ENCODE measurements at regions not wholly inside any gene's neighbourhood (a gene's known extent, or its start where the extent isn't known, plus 50 kb on each side); places are given as distances from the start of the nearest gene placed in this dataset.

DNA sequence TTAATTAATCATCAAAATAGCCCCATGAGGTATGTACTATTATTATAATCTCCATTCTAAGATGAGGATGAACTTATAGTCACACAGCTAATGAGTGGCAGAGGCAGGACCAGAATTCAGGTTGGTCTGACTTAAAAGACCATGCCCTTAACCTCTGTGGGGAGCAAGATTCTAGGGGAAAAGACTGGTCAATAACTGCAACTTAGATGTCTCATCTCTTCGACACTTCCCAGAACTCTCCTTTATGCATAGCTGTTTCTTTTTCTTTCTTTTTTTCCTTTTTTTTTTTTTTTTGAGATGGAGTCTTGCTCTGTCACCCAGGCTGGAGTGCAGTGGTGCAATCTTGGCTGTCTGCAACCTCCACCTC is 66.3 kb upstream of the RTN4 start:
- H4K91ac ChIP-seq (ENCODE audit: insufficient read depth, low read depth, low read length), result peak overlapping the region; percentile 24; the same call in 1 of the 2 replicates
- H3K36me3 ChIP-seq (ENCODE audit: control insufficient read depth, insufficient read depth, low read length), result no peaks in the 10 kb centered on the region
- H3K4me3 ChIP-seq (ENCODE audit: insufficient read depth, low read depth, low read length), result no peak overlapping the region
- H2AFZ ChIP-seq (replicated peaks; ENCODE audit: low read length, poor library complexity), result no peak overlapping the region
- DNase-seq (no peak), ATAC-seq (ENCODE audit: low read depth) (no peak)
- dilution Hi-C loops (cut with HindIII; ENCODE audit: low sequenced_read_pairs, unreplicated experiment) (no loop called here), intact Hi-C loops (cut with micrococcal nuclease) (no loop called here), in situ Hi-C loops (cut with MboI; ENCODE audit: low sequenced_read_pairs) (no loop called here)
- no peak overlapping the region for H3K27ac ChIP-seq (ENCODE audit: insufficient read depth, low read length)
- no peak overlapping the region for H4K5ac ChIP-seq (ENCODE audit: low read depth, low read length)
- no peaks in the 10 kb centered on the region for H3K9me3 ChIP-seq (ENCODE audit: control insufficient read depth, insufficient read depth, low read length)
- H3K4me2 ChIP-seq (ENCODE audit: low read depth, low read length), result no peak overlapping the region
- H4K8ac ChIP-seq (ENCODE audit: low read depth in 2 of 2, low read length in 2 of 2), result peak overlapping the region in 1 of 2 experiments; percentile 31; a peak in 2 of 4 replicates
- no TSS peak for BruUV-seq (replicated peaks)
- peaks cover 12 to 44% of the 10 kb centered on the region in 2 experiments for H3K79me1 ChIP-seq (ENCODE audit: low read depth in 1 of 2, low read length in 2 of 2)
- no peak overlapping the region for H3K9ac ChIP-seq (ENCODE audit: low read depth, low read length)
- peaks cover 37% of the 10 kb centered on the region for H3K4me1 ChIP-seq (ENCODE audit: control insufficient read depth, insufficient read depth, low read length)
- no peak overlapping the region for H3K56ac ChIP-seq (ENCODE audit: extremely low read depth, insufficient read depth, low read length)
- H2BK20ac ChIP-seq (ENCODE audit: low read depth, low read length), result peak overlapping the region; percentile 87
- H2BK5ac ChIP-seq (ENCODE audit: low read depth, low read length, poor library complexity, severe bottlenecking), result no peak overlapping the region
- H2AK5ac ChIP-seq (ENCODE audit: low read depth, low read length), result peak overlapping the region; percentile 54; the same call in 1 of the 2 replicates
- H2BK15ac ChIP-seq (ENCODE audit: low read depth, low read length), result peak overlapping the region; percentile 83; the same call in 2 of the 3 replicates
- no CpG with 5 or more reads among the region's 1 CpG for WGBS, 2 experiments (ENCODE audit: extremely low coverage in 2 of 2, insufficient read length in 1 of 2)
- no peak for TF ChIP-seq CTCF (conservative IDR thresholded peaks at IDR 0.05; ENCODE audit: low read depth, low read length)
- TF ChIP-seq NFE2L2 (IDR thresholded peaks at IDR 0.05; ENCODE audit: low read depth, low read length), result no peak
- TF ChIP-seq POLR2A (IDR thresholded peaks at IDR 0.05; ENCODE audit: low read depth, low read length), result no peak
- no peak for TF ChIP-seq MXI1 (IDR thresholded peaks at IDR 0.05; ENCODE audit: borderline replicate concordance, low read depth, low read length)
- no peak for TF ChIP-seq RAD21 (IDR thresholded peaks at IDR 0.05; ENCODE audit: low read length)
- no peak for TF ChIP-seq MAFK (IDR thresholded peaks at IDR 0.05; ENCODE audit: low read depth, low read length)
- TF ChIP-seq BHLHE40 (IDR thresholded peaks at IDR 0.05; ENCODE audit: low read depth, low read length), result no peak
- TF ChIP-seq CHD1 (IDR thresholded peaks at IDR 0.05; ENCODE audit: low read depth, low read length), result no peak
- no peak for TF ChIP-seq MAZ (IDR thresholded peaks at IDR 0.05; ENCODE audit: borderline replicate concordance, low read depth, low read length)
- no peak for TF ChIP-seq RCOR1 (IDR thresholded peaks at IDR 0.05; ENCODE audit: insufficient replicate concordance, low read length)
- no peak for TF ChIP-seq ELK1 (IDR thresholded peaks at IDR 0.05; ENCODE audit: borderline replicate concordance, low read depth, low read length)
- no peak for TF ChIP-seq USF2 (IDR thresholded peaks at IDR 0.05; ENCODE audit: low read depth, low read length)
- TF ChIP-seq FOS (IDR thresholded peaks at IDR 0.05; ENCODE audit: low read depth, low read length), result no peak
- no peak for TF ChIP-seq RFX5 (IDR thresholded peaks at IDR 0.05; ENCODE audit: low read depth, low read length)
- peak overlapping the region; percentile 5; the same call in 1 of the 2 replicates for H3K23ac ChIP-seq (ENCODE audit: low read depth, low read length)
- H3K9me1 ChIP-seq (ENCODE audit: insufficient read depth, low read length), result peaks cover 28% of the 10 kb centered on the region
- peak overlapping the region; percentile 61 for H3K4ac ChIP-seq (ENCODE audit: low read depth, low read length)
- H4K20me1 ChIP-seq (ENCODE audit: insufficient read depth, low read length), result no peaks in the 10 kb centered on the region
- H2AK9ac ChIP-seq (replicated peaks; ENCODE audit: low read depth, low read length, poor library complexity), result no peak overlapping the region
- POLR2A ChIA-PET (ENCODE audit: unreplicated experiment), result no interaction called here
- no peak overlapping the region for H3K14ac ChIP-seq (replicated peaks; ENCODE audit: low read depth, low read length)
- H2BK120ac ChIP-seq (ENCODE audit: low read depth, low read length), result peak overlapping the region; percentile 84
- peak overlapping the region; percentile 10; the same call in 1 of the 2 replicates for H3K18ac ChIP-seq (ENCODE audit: low read depth, low read length)
- H3K27me3 ChIP-seq (ENCODE audit: control insufficient read depth, insufficient read depth, low read length), result no peaks in the 10 kb centered on the region
- CTCF ChIA-PET, result interaction anchor here (0.6 to 1.7 kb wide), 3 partner anchors 45 to 92 kb away, joined by 3 to 4 read pairs (median 4); no protein-coding TSS in a partner anchor

All from IMR-90 (cell line).